HT-29 (cell line): ENCODE measurements at regions not wholly inside any gene's neighbourhood (a gene's known extent, or its start where the extent isn't known, plus 50 kb on each side); places are given as distances from the start of the nearest gene placed in this dataset.
A peak's percentile ranks its signal among the peaks of the same experiment; 100 is the strongest.
"Not testable (repeated sequence)": the region's sequence is repeated elsewhere in the genome, so short reads cannot be mapped to it uniquely, and the experiment has no call there.

Experiments used
- DNase-seq: peaks from one replicate; pipeline ENCODE4 v3.0.0-alpha.2; 2015; ENCODE audit warnings: low spot score

GRCh38 chr5:116971131-116971530, 396.5 kb upstream of the SEMA6A start:
- no peak for DNase-seq

- DNase-seq: no peak
Measured at GRCh38 chr5:116970318-116970717, 395.7 kb upstream of the SEMA6A start.

GRCh38 chr5:116964438-116964837, 389.8 kb upstream of the SEMA6A start:
- DNase-seq: no peak

- DNase-seq: no peak
Measured at GRCh38 chr5:116961021-116961420, 386.4 kb upstream of the SEMA6A start.

- no peak for DNase-seq
Measured at GRCh38 chr5:116959843-116960242, 385.2 kb upstream of the SEMA6A start.

GRCh38 chr5:116953251-116953930, 378.8 kb upstream of the SEMA6A start:
- DNase-seq: no peak

GRCh38 chr5:116951219-116951618, 376.6 kb upstream of the SEMA6A start:
- no peak for DNase-seq

GRCh38 chr5:116947691-116948528, 373.3 kb upstream of the SEMA6A start:
- peak; percentile 79 for DNase-seq

GRCh38 chr5:116945613-116946382, 371.2 kb upstream of the SEMA6A start:
- DNase-seq: not testable (repeated sequence)

- DNase-seq: peak; percentile 9
Measured at GRCh38 chr5:116944183-116944582, 369.6 kb upstream of the SEMA6A start.

- no peak for DNase-seq
Measured at GRCh38 chr5:116942622-116943021, 368.0 kb upstream of the SEMA6A start.

GRCh38 chr5:116939641-116940040, 365.0 kb upstream of the SEMA6A start:
- DNase-seq: no peak

GRCh38 chr5:116938488-116938887, 363.9 kb upstream of the SEMA6A start:
- no peak for DNase-seq

GRCh38 chr5:116935561-116936162, 361.0 kb upstream of the SEMA6A start:
- no peak for DNase-seq

- no peak for DNase-seq
Measured at GRCh38 chr5:116930616-116931015, 356.0 kb upstream of the SEMA6A start.

- no peak for DNase-seq
Measured at GRCh38 chr5:116923344-116923743, 348.7 kb upstream of the SEMA6A start.

GRCh38 chr5:116922532-116922931, 347.9 kb upstream of the SEMA6A start:
- no peak for DNase-seq

- DNase-seq: no peak
Measured at GRCh38 chr5:116914869-116915504, 340.4 kb upstream of the SEMA6A start.

- DNase-seq: no peak
Measured at GRCh38 chr5:116912221-116912620, 337.6 kb upstream of the SEMA6A start.

GRCh38 chr5:116911074-116911473, 336.5 kb upstream of the SEMA6A start:
- DNase-seq: no peak

- DNase-seq: no peak
Measured at GRCh38 chr5:116908537-116908936, 333.9 kb upstream of the SEMA6A start.
